HCT116 (cell line): ENCODE measurements at regions not wholly inside any gene's neighbourhood (a gene's known extent, or its start where the extent isn't known, plus 50 kb on each side); places are given as distances from the start of the nearest gene placed in this dataset.

Source experiments
- ATAC-seq: fragments of 200-7000 bp; cut with Tn5 transposase; 2 replicates; pipeline ENCODE4 v1.9.1; 2020; ENCODE audit warnings: mild to moderate bottlenecking, moderate library complexity
- BruUV-seq: library from RNA; stranded (reverse); fragments of 400-500 nt; replicated peaks from 2 replicates; lab custom pipeline; 2021; lab: Mats Ljungman, UMichigan
- CTCF ChIA-PET: fragments of 300-600 bp; sonication (Branson Sonifier 250); formaldehyde crosslinking; loops from one replicate; lab custom pipeline; 2021; ENCODE audit warnings: antibody characterized with exemption; lab: Charles Lee
- POLR2A ChIA-PET: fragments of 300-600, 350-600 bp; sonication (Branson Sonifier 250); formaldehyde crosslinking; loops from one replicate; lab custom pipeline; 2021; ENCODE audit warnings: antibody characterized with exemption; lab: Charles Lee
- RAD21 ChIA-PET, 2 experiments: fragments of 300-600 bp; sonication (Branson Sonifier 250); formaldehyde crosslinking; loops; one replicate each; lab custom pipeline; 2023; ENCODE audit warnings: low total read pairs in 2 of 2; ENCODE audit not compliant: uncharacterized antibody in 2 of 2, unreplicated experiment in 2 of 2, low non-redundant PET in 1 of 2; lab: Charles Lee
- DNase-seq: peaks from one replicate; pipeline ENCODE4 v3.0.0-alpha.2; 2010; ENCODE audit warnings: low read depth, low spot score
- H2AFZ ChIP-seq: fragments of 200-600 bp; shearing (Covaris generic), sonication (generic); 2 replicates; pipeline ENCODE4 v1.6.1; 2017; ENCODE audit warnings: low read depth, mixed run types, mixed read lengths, antibody characterized with exemption, low read length; ENCODE audit not compliant: poor library complexity, severe bottlenecking
- H3K27ac ChIP-seq: 2 replicates; pipeline ENCODE4 v1.5.1; 2012; ENCODE audit warnings: low read depth, low read length
- H3K27me3 ChIP-seq: fragments of 200-600 bp; sonication (generic); 2 replicates; pipeline ENCODE4 v1.6.1; 2016; ENCODE audit warnings: mixed run types, low read length, mixed read lengths; ENCODE audit not compliant: insufficient read depth
- H3K36me3 ChIP-seq, 2 experiments: fragments of 200-500 bp in 1 of 2; fragments of 200-600 bp in 1 of 2; sonication (Bioruptor generic) in 1 of 2; sonication (generic) in 1 of 2; 2 replicates each; pipeline versions ENCODE4 v1.5.1 to v1.6.1; 2014 to 2016; ENCODE audit warnings: low read length in 2 of 2, inconsistent platforms in 1 of 2, mixed read lengths in 1 of 2, mixed run types in 1 of 2; ENCODE audit not compliant: insufficient read depth in 2 of 2, control insufficient read depth in 1 of 2
- H3K4me1 ChIP-seq, 2 experiments: fragments of 200-600 bp in 1 of 2; sonication (generic) in 1 of 2; 2 replicates each; pipeline versions ENCODE4 v1.5.1 to v1.6.1; 2012 to 2017; ENCODE audit warnings: low read length in 2 of 2, inconsistent platforms in 1 of 2, mild to moderate bottlenecking in 1 of 2, mixed read lengths in 1 of 2, mixed run types in 1 of 2, moderate library complexity in 1 of 2; ENCODE audit not compliant: insufficient read depth in 2 of 2, control insufficient read depth in 1 of 2
- H3K4me2 ChIP-seq: fragments of 200-600 bp; sonication (generic); 2 replicates; pipeline ENCODE4 v1.6.1; 2017; ENCODE audit warnings: mixed run types, low read length, mixed read lengths
- H3K4me3 ChIP-seq, 2 experiments: fragments of 200-600 bp in 1 of 2; sonication (generic) in 1 of 2; replicated peaks in 1 of 2; 2 replicates each; pipeline ENCODE4 v1.5.1; 2011 to 2016; ENCODE audit warnings: low read length in 2 of 2, control low read depth in 1 of 2, low read depth in 1 of 2, mild to moderate bottlenecking in 1 of 2, mixed read lengths in 1 of 2, mixed run types in 1 of 2
- H3K79me2 ChIP-seq: fragments of 200-600 bp; sonication (generic); 2 replicates; pipeline ENCODE4 v1.6.1; 2017; ENCODE audit warnings: mild to moderate bottlenecking, mixed run types, low read length, moderate library complexity, mixed read lengths; ENCODE audit not compliant: insufficient read depth
- H3K9ac ChIP-seq: fragments of 200-600 bp; sonication (generic); 2 replicates; pipeline ENCODE4 v1.6.1; 2016; ENCODE audit warnings: low read length, mixed read lengths
- H3K9me2 ChIP-seq: fragments of 200-600 bp; sonication (generic), shearing (Covaris generic); 2 replicates; pipeline ENCODE4 v1.6.1; 2017; ENCODE audit warnings: mixed run types, mild to moderate bottlenecking, moderate library complexity; ENCODE audit not compliant: insufficient read depth
- H3K9me3 ChIP-seq, 2 experiments: fragments of 200-500 bp in 1 of 2; fragments of 200-600 bp in 1 of 2; sonication (Bioruptor generic) in 1 of 2; sonication (generic) in 1 of 2; 2 replicates each; pipeline ENCODE4 v1.6.1; 2014 to 2017; ENCODE audit warnings: low read length in 2 of 2, mixed read lengths in 2 of 2, inconsistent platforms in 1 of 2, low read depth in 1 of 2, mild to moderate bottlenecking in 1 of 2, mixed run types in 1 of 2, moderate library complexity in 1 of 2; ENCODE audit not compliant: control insufficient read depth in 1 of 2, insufficient read depth in 1 of 2
- H4K20me1 ChIP-seq: fragments of 200-600 bp; sonication (generic), shearing (Covaris generic); 2 replicates; pipeline ENCODE4 v1.6.1; 2017; ENCODE audit warnings: mixed run types, mild to moderate bottlenecking, moderate library complexity; ENCODE audit not compliant: insufficient read depth
- ATF3 ChIP-seq: IDR thresholded peaks from 2 replicates; pipeline ENCODE4 v1.6.1; 2012
- CBX3 ChIP-seq: IDR thresholded peaks from 2 replicates; pipeline ENCODE4 v1.6.1; 2012; ENCODE audit warnings: low read depth
- CEBPB ChIP-seq: IDR thresholded peaks from 2 replicates; pipeline ENCODE4 v1.6.1; 2012; ENCODE audit warnings: low read depth
- CTCF ChIP-seq, 3 experiments: fragments of 200-600 bp in 1 of 3; sonication (generic) in 1 of 3; IDR thresholded peaks in 2 of 3; conservative IDR thresholded peaks in 1 of 3; 2 replicates each; pipeline ENCODE4 v1.5.1; 2012 to 2017; ENCODE audit warnings: low read depth in 2 of 3, low read length in 2 of 3, antibody characterized with exemption in 1 of 3, borderline replicate concordance in 1 of 3, control low read depth in 1 of 3, mild to moderate bottlenecking in 1 of 3, mixed read lengths in 1 of 3, mixed run types in 1 of 3, moderate library complexity in 1 of 3; ENCODE audit not compliant: insufficient read depth in 1 of 3
- EGR1 ChIP-seq: IDR thresholded peaks from 2 replicates; pipeline ENCODE4 v1.6.1; 2012; ENCODE audit warnings: low read depth
- ELF1 ChIP-seq: IDR thresholded peaks from 2 replicates; pipeline ENCODE4 v1.6.1; 2012; ENCODE audit warnings: low read depth, borderline replicate concordance
- EZH2phosphoT487 ChIP-seq: fragments of 200-600 bp; IDR thresholded peaks from 2 replicates; pipeline ENCODE4 v1.6.1; 2018; ENCODE audit warnings: antibody characterized with exemption, borderline replicate concordance
- JUND ChIP-seq: IDR thresholded peaks from 2 replicates; pipeline ENCODE4 v1.6.1; 2012
- MAX ChIP-seq: IDR thresholded peaks from 2 replicates; pipeline ENCODE4 v1.6.1; 2012
- POLR2A ChIP-seq: IDR thresholded peaks from 2 replicates; pipeline ENCODE4 v1.7.0; 2011; ENCODE audit warnings: borderline replicate concordance; ENCODE audit not compliant: insufficient read depth, insufficient read length; ENCODE audit errors: extremely low read depth
- POLR2AphosphoS5 ChIP-seq: IDR thresholded peaks from 2 replicates; pipeline ENCODE4 v1.6.1; 2011; ENCODE audit warnings: mild to moderate bottlenecking, low read depth, low read length, moderate library complexity
- RAD21 ChIP-seq: IDR thresholded peaks from 2 replicates; pipeline ENCODE4 v1.6.1; 2012; ENCODE audit warnings: low read depth, mild to moderate bottlenecking
- REST ChIP-seq: IDR thresholded peaks from 2 replicates; pipeline ENCODE4 v1.6.1; 2012; ENCODE audit warnings: low read depth
- SIN3A ChIP-seq: IDR thresholded peaks from 2 replicates; pipeline ENCODE4 v1.6.1; 2012; ENCODE audit warnings: low read depth
- SRF ChIP-seq: IDR thresholded peaks from 2 replicates; pipeline ENCODE4 v1.6.1; 2012; ENCODE audit warnings: low read depth
- TCF7L2 ChIP-seq: IDR thresholded peaks from 2 replicates; pipeline ENCODE4 v1.7.0; 2011; ENCODE audit warnings: borderline replicate concordance, inconsistent platforms; ENCODE audit not compliant: insufficient read depth, insufficient read length; ENCODE audit errors: extremely low read depth
- YY1 ChIP-seq: IDR thresholded peaks from 2 replicates; pipeline ENCODE4 v1.6.1; 2011; ENCODE audit warnings: low read length, low read depth, moderate library complexity, mild to moderate bottlenecking; ENCODE audit not compliant: insufficient replicate concordance; ENCODE audit errors: extremely low read depth
- ZBTB33 ChIP-seq: IDR thresholded peaks from 2 replicates; pipeline ENCODE4 v1.6.1; 2011; ENCODE audit warnings: mild to moderate bottlenecking, low read length, moderate library complexity; ENCODE audit not compliant: insufficient replicate concordance; ENCODE audit errors: extremely low read depth
- ZFX ChIP-seq: fragments of 450-650 bp; IDR thresholded peaks from 2 replicates; pipeline ENCODE4 v1.6.1; 2017
- intact Hi-C: fragments of 100-400 bp; cut with micrococcal nuclease; formaldehyde crosslinking; loops from 2 replicates; pipeline ENCODE4 v1.10.0; 2022

GRCh38 chr2:129575431-129575830 is 404.0 kb upstream of the RAB6C start (continued):
- no peak for TF ChIP-seq ZBTB33
- no peak for TF ChIP-seq SRF
- no peak for TF ChIP-seq ZFX
- no peak for TF ChIP-seq CEBPB

- H3K36me3 ChIP-seq = no peaks in the 10 kb centered on the region
- no peak for TF ChIP-seq SRF
- TF ChIP-seq JUND = no peak
- no peak for TF ChIP-seq ATF3
- no peak for TF ChIP-seq EGR1
- TF ChIP-seq ELF1 = no peak
- no peak for TF ChIP-seq POLR2AphosphoS5
- no peak for TF ChIP-seq EZH2phosphoT487
- no peak for TF ChIP-seq CTCF (IDR thresholded peaks at IDR 0.05 in 2 of 3, conservative IDR thresholded peaks at IDR 0.05 in 1 of 3; ENCODE audit: borderline replicate concordance in 1 of 3, insufficient read depth in 1 of 3, low read depth in 2 of 3, low read length in 2 of 3)
- no peak for TF ChIP-seq YY1
- TF ChIP-seq MAX = no peak
- no peak for TF ChIP-seq TCF7L2
- TF ChIP-seq POLR2A = no peak
- no peak for TF ChIP-seq RAD21
- TF ChIP-seq REST = no peak
- no peak for TF ChIP-seq CBX3
- TF ChIP-seq CEBPB = no peak
- no peak for TF ChIP-seq SIN3A
- DNase-seq = no peak
- H3K79me2 ChIP-seq = no peaks in the 10 kb centered on the region
- no peaks in the 10 kb centered on the region for H3K4me1 ChIP-seq
- no peak overlapping the region for H3K4me3 ChIP-seq
- no peak overlapping the region for H2AFZ ChIP-seq
- ChIA-PET POLR2A (no interaction called here), CTCF (no interaction called here), RAD21 (no interaction called here)
- BruUV-seq = no TSS peak
- no peaks in the 10 kb centered on the region for H3K9me2 ChIP-seq
- intact Hi-C loops = no loop called here
- no peak overlapping the region for H3K9ac ChIP-seq
- no peak for ATAC-seq
- no peak overlapping the region for H3K27ac ChIP-seq
- no peaks in the 10 kb centered on the region for H4K20me1 ChIP-seq
- H3K27me3 ChIP-seq = peaks cover 9% of the 10 kb centered on the region
- no peak overlapping the region for H3K4me2 ChIP-seq
- H3K9me3 ChIP-seq = no peaks in the 10 kb centered on the region
These were observed 403.6 kb upstream of the RAB6C start for GRCh38 chr2:129575880-129576279.
